ENCODE measurements at regions not wholly inside any gene's neighbourhood (a gene's known extent, or its start where the extent isn't known, plus 50 kb on each side); places are given as distances from the start of the nearest gene placed in this dataset.

DNA sequence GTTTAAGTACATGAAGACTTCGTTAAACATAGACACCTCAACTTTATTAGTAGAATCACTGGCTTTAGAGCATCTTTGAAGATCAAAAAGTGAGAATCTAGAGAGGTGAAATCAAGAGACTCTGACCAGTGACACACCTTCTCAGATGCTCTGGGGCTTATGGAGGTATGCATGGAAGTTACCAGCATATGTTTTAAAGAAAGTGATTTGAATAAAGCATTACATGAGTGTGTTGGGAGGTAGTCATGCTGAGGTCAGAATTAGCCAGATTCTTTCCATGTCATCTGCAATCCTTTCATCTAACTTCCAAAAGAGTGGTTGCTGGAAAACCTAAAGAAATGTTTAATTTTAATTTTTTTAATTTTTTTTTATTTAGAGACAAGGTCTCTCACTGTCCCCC lies 658.0 kb upstream of the GOLIM4 start:
- TF ChIP-seq, protein P1, sequence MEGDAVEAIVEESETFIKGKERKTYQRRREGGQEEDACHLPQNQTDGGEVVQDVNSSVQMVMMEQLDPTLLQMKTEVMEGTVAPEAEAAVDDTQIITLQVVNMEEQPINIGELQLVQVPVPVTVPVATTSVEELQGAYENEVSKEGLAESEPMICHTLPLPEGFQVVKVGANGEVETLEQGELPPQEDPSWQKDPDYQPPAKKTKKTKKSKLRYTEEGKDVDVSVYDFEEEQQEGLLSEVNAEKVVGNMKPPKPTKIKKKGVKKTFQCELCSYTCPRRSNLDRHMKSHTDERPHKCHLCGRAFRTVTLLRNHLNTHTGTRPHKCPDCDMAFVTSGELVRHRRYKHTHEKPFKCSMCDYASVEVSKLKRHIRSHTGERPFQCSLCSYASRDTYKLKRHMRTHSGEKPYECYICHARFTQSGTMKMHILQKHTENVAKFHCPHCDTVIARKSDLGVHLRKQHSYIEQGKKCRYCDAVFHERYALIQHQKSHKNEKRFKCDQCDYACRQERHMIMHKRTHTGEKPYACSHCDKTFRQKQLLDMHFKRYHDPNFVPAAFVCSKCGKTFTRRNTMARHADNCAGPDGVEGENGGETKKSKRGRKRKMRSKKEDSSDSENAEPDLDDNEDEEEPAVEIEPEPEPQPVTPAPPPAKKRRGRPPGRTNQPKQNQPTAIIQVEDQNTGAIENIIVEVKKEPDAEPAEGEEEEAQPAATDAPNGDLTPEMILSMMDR (IDR thresholded peaks at IDR 0.05; ENCODE audit: insufficient read depth, missing control alignments), result no peak
- no peak for DNase-seq (ENCODE audit: insufficient read length, low spot score)
- FAIRE-seq, result no peak

DNA sequence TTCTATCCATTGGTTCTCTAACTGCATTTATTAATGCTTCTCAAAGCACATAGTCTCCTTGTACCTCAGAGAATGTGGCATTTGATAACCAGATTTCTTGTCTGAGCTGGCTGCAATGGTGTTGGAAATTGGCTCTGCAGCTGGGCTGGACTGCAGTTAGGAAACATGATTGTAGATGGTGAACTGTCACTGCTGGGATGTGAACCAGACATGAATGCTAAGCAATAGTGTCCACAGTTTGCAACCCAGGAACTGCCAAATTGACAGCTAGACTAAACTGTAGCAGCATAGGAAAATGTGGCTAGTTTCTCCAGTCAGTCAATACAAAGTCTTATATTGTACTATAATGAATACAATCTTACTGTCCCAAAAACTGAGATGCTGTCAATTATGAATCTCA lies 656.6 kb upstream of the GOLIM4 start:
- TF ChIP-seq, protein P1 (IDR thresholded peaks at IDR 0.05; ENCODE audit: insufficient read depth, missing control alignments), result no peak
- DNase-seq (ENCODE audit: insufficient read length, low spot score) (no peak), FAIRE-seq (no peak)

DNA sequence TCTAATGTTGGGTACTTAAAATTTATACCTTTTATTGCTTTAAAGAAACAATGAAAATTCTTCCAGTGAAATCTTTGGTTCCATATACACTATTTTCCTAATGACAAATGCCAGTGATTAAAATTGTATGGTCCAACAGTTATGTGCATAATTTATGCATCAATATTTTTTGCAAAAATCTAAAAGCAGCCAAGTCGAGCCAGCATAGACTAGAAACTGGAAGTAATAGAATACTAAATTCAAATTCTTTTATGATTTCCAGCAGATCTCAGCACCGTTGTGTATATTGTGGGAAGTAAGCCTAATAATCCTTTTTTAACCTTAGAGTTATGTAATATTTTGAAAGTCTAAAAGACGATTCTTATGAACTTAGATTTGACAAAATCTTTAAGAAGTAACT lies 652.0 kb upstream of the GOLIM4 start:
- TF ChIP-seq, protein P1 (IDR thresholded peaks at IDR 0.05; ENCODE audit: insufficient read depth, missing control alignments), result no peak
- no peak for DNase-seq (ENCODE audit: insufficient read length, low spot score)
- FAIRE-seq, result peak; percentile 11

DNA sequence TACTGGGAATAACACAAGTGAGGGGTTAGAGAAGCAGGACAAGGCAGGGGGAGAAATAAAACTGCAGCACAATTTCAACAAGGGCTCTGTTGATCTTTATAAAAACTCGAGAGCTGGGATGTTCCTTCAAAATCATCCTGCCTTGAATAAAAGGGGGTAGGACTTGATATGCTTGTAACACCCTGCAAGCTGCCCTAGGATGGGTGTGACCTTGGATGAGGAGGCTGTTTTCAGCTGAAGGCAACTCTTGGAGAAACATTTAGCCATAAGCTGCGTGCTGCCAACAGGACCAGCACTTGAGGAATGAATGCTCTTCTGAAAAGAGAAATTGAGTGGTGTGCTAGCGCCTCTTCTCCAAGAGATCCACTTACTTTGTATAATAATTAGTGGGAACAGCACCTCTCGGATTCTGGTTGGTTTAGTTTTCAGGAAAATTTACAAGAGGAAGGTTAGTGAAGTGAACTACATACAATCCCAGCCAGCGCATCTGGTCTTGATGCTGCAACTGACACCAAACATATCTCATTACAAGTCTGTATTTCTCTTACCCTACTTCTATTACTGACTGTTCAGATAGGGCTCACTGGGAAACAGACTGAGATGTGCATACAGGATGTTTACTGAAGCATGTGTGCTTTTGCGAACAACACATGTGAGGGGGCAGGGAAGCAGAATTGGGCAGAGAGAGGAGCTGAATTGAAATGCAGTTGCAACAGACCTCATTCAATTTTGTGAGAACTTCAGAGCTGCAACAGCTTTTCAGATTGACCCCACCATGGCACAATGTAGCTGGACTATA lies 643.0 kb upstream of the GOLIM4 start:
- TF ChIP-seq, protein P1 (IDR thresholded peaks at IDR 0.05; ENCODE audit: insufficient read depth, missing control alignments), result no peak
- FAIRE-seq (no peak), DNase-seq (ENCODE audit: insufficient read length, low spot score) (no peak)

DNA sequence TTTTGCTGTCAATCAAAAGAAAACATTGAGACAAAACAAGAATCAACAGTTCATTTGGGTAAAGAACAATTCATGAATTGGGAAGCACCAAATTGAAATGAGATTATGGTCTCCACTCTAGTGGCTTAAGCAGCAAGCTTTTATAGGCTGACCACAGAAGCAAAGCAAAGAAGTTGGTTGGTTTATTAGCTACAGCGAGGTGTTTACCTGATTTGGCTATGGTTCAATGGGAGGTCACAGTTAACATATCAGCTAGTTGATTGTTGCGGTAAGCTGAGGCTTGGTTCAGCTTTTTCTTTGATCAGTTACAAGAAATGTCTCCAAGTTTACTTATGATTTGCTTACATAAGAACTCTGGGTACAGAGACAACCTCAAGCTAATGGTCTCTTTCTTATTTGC lies 640.5 kb upstream of the GOLIM4 start:
- TF ChIP-seq, protein P1 (IDR thresholded peaks at IDR 0.05; ENCODE audit: insufficient read depth, missing control alignments), result no peak
- DNase-seq (ENCODE audit: insufficient read length, low spot score) (no peak), FAIRE-seq (peak; percentile 32)

DNA sequence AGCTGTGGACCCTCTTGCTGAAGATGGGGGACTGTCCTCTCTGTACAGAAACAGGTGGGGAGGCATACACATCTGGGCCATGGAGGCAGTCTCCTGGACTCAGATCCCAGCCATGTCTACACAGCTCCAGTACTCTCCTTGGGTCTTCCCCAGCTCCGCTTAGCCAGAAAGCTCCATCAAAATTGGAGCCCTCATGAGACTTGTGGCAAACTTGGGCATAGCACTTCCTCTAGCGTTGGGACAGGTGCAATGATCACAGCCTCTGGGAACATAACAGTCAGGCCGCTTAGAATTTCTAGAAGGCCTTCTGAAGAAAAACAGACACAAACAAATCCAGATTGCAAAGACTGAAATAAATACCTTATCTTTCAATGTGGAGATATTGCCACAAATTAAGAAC lies 634.3 kb upstream of the GOLIM4 start:
- FAIRE-seq, result no peak
- DNase-seq (ENCODE audit: insufficient read length, low spot score), result no peak
- TF ChIP-seq, protein P1 (IDR thresholded peaks at IDR 0.05; ENCODE audit: insufficient read depth, missing control alignments), result no peak

DNA sequence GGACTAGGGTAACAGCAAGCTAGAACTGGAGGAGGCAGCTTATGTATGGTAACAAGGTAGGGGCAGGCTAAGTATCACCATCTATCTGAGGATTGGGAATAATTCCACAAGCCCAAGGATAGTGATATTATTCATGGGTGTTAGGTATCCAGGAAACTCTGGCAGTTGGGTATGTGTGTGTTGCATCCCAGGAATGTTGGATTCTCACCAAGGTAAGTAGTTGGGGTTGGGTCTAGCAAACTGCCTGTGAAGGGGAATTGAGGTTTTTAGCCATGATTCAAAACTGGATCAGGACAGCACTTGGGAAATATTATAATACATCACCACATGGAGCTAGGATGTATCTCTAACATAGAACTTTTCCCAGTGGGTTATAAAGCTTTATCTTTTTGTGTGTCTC lies 626.4 kb upstream of the GOLIM4 start:
- FAIRE-seq (no peak), DNase-seq (ENCODE audit: insufficient read length, low spot score) (no peak)

More for the DNA sequence above, 626.4 kb upstream of the GOLIM4 start:
- TF ChIP-seq, protein P1 (IDR thresholded peaks at IDR 0.05; ENCODE audit: insufficient read depth, missing control alignments), result no peak

Data from D721Med (cell line).